Panc1 (cell line): ENCODE measurements at regions not wholly inside any gene's neighbourhood (a gene's known extent, or its start where the extent isn't known, plus 50 kb on each side); places are given as distances from the start of the nearest gene placed in this dataset.

Source experiments
- ATAC-seq: fragments of 200-7000 bp; cut with Tn5 transposase; 2 replicates; pipeline ENCODE4 v1.9.1; 2020; ENCODE audit warnings: mild to moderate bottlenecking, moderate library complexity
- BruUV-seq: library from RNA; stranded (reverse); fragments of 400-500 nt; replicated peaks from 2 replicates; lab custom pipeline; 2021; lab: Mats Ljungman, UMichigan
- CTCF ChIA-PET: fragments of 300-600 bp; sonication (Branson Sonifier 250); formaldehyde crosslinking; loops from one replicate; lab custom pipeline; 2022; ENCODE audit warnings: antibody characterized with exemption; lab: Charles Lee
- POLR2A ChIA-PET: fragments of 300-600 bp; sonication (Branson Sonifier 250); formaldehyde crosslinking; loops from one replicate; lab custom pipeline; 2022; ENCODE audit warnings: antibody characterized with exemption; lab: Charles Lee
- DNase-seq: peaks from one replicate; pipeline ENCODE4 v3.0.0-alpha.2; 2010; ENCODE audit warnings: low read depth, low spot score
- H3K27ac ChIP-seq: 2 replicates; pipeline ENCODE4 v1.5.1; 2011; ENCODE audit warnings: mild to moderate bottlenecking, low read length, inconsistent platforms
- H3K27me3 ChIP-seq: fragments of 200-500 bp; sonication (Bioruptor generic); 2 replicates; pipeline ENCODE4 v1.6.0; 2014; ENCODE audit warnings: low read length, inconsistent platforms; ENCODE audit not compliant: control insufficient read depth, insufficient read depth
- H3K36me3 ChIP-seq: fragments of 200-500 bp; sonication (Bioruptor generic); 2 replicates; pipeline ENCODE4 v1.5.1; 2014; ENCODE audit warnings: inconsistent platforms, mild to moderate bottlenecking, low read length, moderate library complexity; ENCODE audit not compliant: control insufficient read depth, insufficient read depth
- H3K4me1 ChIP-seq: 2 replicates; pipeline ENCODE4 v1.5.1; 2011; ENCODE audit warnings: inconsistent platforms, mild to moderate bottlenecking, low read length, moderate library complexity; ENCODE audit not compliant: control insufficient read depth, insufficient read depth
- H3K4me3 ChIP-seq, 2 experiments: 2 replicates each; pipeline ENCODE4 v1.5.1; 2011 to 2012; ENCODE audit warnings: low read depth in 2 of 2, low read length in 2 of 2, mild to moderate bottlenecking in 2 of 2, inconsistent platforms in 1 of 2, moderate library complexity in 1 of 2
- H3K9me3 ChIP-seq: fragments of 200-500 bp; sonication (Bioruptor generic); 2 replicates; pipeline ENCODE4 v1.5.1; 2014; ENCODE audit warnings: low read depth, mild to moderate bottlenecking, inconsistent platforms, low read length, moderate library complexity; ENCODE audit not compliant: control insufficient read depth, insufficient read depth
- SIN3A ChIP-seq: IDR thresholded peaks from 2 replicates; pipeline ENCODE4 v1.6.1; 2012; ENCODE audit warnings: low read depth, mild to moderate bottlenecking, low read length, moderate library complexity, borderline replicate concordance; ENCODE audit not compliant: insufficient read depth
- TCF7L2 ChIP-seq: IDR thresholded peaks from 2 replicates; pipeline ENCODE4 v1.6.1; 2011; ENCODE audit warnings: mild to moderate bottlenecking, low read depth, low read length, inconsistent platforms
- in situ Hi-C: cut with HindIII; loops from 2 replicates; pipeline ENCODE4 v1.10.0; 2016; ENCODE audit warnings: low sequenced_read_pairs, low pct_unique_long_range_greater_than_20kb
- intact Hi-C: fragments of 100-400 bp; cut with micrococcal nuclease; formaldehyde crosslinking; loops from one replicate; pipeline ENCODE4 v1.10.0; 2022; ENCODE audit not compliant: unreplicated experiment
- TF ChIP-seq, protein P1 (sequence below), 2 experiments: IDR thresholded peaks; 2 replicates each; pipeline ENCODE4 v1.6.1; 2011 to 2012; ENCODE audit warnings: low read depth in 2 of 2, control low read depth in 1 of 2, low read length in 1 of 2, mild to moderate bottlenecking in 1 of 2, moderate library complexity in 1 of 2; ENCODE audit not compliant: insufficient read depth in 1 of 2
- TF ChIP-seq, protein P2 (sequence below): fragments of 450-650 bp; IDR thresholded peaks from 2 replicates; pipeline ENCODE4 v1.5.1; 2017; ENCODE audit warnings: mild to moderate bottlenecking

DNA sequence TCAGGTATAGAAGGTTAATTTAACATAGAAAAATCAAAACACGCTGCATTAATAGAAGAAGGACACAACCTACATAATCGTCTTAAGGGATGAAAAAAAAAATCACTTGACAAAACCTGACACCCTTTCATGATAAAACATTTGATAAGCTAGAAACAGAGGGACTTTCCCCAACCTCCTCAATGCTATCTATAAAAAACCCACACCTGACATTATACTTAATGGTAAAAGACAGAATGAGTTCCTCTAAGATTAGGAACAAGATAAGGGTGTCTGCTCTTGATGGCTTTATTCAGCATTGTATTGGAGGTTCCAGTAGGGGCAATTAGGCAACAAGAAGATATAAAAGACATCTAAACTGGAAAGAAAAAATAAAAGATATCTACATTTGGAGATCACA lies 69.9 kb upstream of the KBTBD8 start:
- no peak overlapping the region for H3K27ac ChIP-seq
- no peaks in the 10 kb centered on the region for H3K4me1 ChIP-seq
- no TSS peak for BruUV-seq
- ATAC-seq (no peak), DNase-seq (no peak)
- CTCF ChIA-PET: no interaction called here
- intact Hi-C loops: no loop called here
- in situ Hi-C loops: no loop called here
- no peaks in the 10 kb centered on the region for H3K36me3 ChIP-seq
- no peak overlapping the region for H3K4me3 ChIP-seq
- H3K27me3 ChIP-seq: no peaks in the 10 kb centered on the region; the same call in 1 of the 2 replicates
- TF ChIP-seq, protein P1, sequence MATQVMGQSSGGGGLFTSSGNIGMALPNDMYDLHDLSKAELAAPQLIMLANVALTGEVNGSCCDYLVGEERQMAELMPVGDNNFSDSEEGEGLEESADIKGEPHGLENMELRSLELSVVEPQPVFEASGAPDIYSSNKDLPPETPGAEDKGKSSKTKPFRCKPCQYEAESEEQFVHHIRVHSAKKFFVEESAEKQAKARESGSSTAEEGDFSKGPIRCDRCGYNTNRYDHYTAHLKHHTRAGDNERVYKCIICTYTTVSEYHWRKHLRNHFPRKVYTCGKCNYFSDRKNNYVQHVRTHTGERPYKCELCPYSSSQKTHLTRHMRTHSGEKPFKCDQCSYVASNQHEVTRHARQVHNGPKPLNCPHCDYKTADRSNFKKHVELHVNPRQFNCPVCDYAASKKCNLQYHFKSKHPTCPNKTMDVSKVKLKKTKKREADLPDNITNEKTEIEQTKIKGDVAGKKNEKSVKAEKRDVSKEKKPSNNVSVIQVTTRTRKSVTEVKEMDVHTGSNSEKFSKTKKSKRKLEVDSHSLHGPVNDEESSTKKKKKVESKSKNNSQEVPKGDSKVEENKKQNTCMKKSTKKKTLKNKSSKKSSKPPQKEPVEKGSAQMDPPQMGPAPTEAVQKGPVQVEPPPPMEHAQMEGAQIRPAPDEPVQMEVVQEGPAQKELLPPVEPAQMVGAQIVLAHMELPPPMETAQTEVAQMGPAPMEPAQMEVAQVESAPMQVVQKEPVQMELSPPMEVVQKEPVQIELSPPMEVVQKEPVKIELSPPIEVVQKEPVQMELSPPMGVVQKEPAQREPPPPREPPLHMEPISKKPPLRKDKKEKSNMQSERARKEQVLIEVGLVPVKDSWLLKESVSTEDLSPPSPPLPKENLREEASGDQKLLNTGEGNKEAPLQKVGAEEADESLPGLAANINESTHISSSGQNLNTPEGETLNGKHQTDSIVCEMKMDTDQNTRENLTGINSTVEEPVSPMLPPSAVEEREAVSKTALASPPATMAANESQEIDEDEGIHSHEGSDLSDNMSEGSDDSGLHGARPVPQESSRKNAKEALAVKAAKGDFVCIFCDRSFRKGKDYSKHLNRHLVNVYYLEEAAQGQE (IDR thresholded peaks at IDR 0.05; ENCODE audit: insufficient read depth in 1 of 2, low read depth in 2 of 2, low read length in 1 of 2): no peak
- TF ChIP-seq SIN3A (no peak), TCF7L2 (no peak)
- TF ChIP-seq, protein P2, sequence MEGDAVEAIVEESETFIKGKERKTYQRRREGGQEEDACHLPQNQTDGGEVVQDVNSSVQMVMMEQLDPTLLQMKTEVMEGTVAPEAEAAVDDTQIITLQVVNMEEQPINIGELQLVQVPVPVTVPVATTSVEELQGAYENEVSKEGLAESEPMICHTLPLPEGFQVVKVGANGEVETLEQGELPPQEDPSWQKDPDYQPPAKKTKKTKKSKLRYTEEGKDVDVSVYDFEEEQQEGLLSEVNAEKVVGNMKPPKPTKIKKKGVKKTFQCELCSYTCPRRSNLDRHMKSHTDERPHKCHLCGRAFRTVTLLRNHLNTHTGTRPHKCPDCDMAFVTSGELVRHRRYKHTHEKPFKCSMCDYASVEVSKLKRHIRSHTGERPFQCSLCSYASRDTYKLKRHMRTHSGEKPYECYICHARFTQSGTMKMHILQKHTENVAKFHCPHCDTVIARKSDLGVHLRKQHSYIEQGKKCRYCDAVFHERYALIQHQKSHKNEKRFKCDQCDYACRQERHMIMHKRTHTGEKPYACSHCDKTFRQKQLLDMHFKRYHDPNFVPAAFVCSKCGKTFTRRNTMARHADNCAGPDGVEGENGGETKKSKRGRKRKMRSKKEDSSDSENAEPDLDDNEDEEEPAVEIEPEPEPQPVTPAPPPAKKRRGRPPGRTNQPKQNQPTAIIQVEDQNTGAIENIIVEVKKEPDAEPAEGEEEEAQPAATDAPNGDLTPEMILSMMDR: no peak
- POLR2A ChIA-PET: no interaction called here
- H3K9me3 ChIP-seq: no peaks in the 10 kb centered on the region

DNA sequence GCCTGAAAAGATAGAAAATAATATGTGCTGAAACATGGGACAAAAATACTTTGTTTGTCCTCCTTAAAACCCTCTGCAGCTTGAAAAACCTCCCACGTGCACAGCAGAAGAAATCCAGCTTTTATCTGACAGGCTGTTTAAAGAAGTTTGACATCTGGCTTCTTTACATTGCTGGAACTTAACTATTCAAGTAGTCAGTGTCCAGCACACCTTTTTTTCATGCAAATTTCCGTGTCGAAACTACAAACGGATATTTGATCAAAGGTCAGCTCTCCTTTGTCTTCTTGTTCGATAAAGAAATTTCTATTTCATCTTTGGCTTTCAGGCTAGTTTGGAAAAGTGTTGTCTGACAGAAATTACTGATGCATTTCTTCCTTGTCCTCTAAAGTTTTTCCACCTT lies 66.8 kb upstream of the KBTBD8 start:
- no peak overlapping the region for H3K4me3 ChIP-seq
- no peaks in the 10 kb centered on the region for H3K36me3 ChIP-seq
- H3K27me3 ChIP-seq: no peaks in the 10 kb centered on the region; the same call in 1 of the 2 replicates
- no peak overlapping the region for H3K27ac ChIP-seq
- CTCF ChIA-PET: no interaction called here
- no peaks in the 10 kb centered on the region for H3K4me1 ChIP-seq
- no peaks in the 10 kb centered on the region for H3K9me3 ChIP-seq
- in situ Hi-C loops (no loop called here), intact Hi-C loops (no loop called here)
- no peak for TF ChIP-seq SIN3A
- TF ChIP-seq, protein P1 (IDR thresholded peaks at IDR 0.05; ENCODE audit: insufficient read depth in 1 of 2, low read depth in 2 of 2, low read length in 1 of 2): no peak
- TF ChIP-seq, protein P2: no peak
- DNase-seq: no peak
- BruUV-seq: no TSS peak
- POLR2A ChIA-PET: no interaction called here
- no peak for ATAC-seq
